GM12865 (cell line): ENCODE measurements at regions not wholly inside any gene's neighbourhood (a gene's known extent, or its start where the extent isn't known, plus 50 kb on each side); places are given as distances from the start of the nearest gene placed in this dataset.
A peak's percentile ranks its signal among the peaks of the same experiment; 100 is the strongest.

Experiments used
- DNase-seq: peaks from one replicate; pipeline ENCODE4 v3.0.0; 2010; ENCODE audit warnings: low read depth
- H3K4me3 ChIP-seq: 2 replicates; pipeline ENCODE4 v1.5.1; 2011; ENCODE audit warnings: mild to moderate bottlenecking, low read depth, low read length, control low read depth
- TF ChIP-seq, protein P1 (sequence below): IDR thresholded peaks from 2 replicates; pipeline ENCODE4 v1.5.1; 2011; ENCODE audit warnings: low read length, control low read depth, low read depth, inconsistent platforms; ENCODE audit not compliant: insufficient read depth; ENCODE audit errors: missing control alignments

DNA sequence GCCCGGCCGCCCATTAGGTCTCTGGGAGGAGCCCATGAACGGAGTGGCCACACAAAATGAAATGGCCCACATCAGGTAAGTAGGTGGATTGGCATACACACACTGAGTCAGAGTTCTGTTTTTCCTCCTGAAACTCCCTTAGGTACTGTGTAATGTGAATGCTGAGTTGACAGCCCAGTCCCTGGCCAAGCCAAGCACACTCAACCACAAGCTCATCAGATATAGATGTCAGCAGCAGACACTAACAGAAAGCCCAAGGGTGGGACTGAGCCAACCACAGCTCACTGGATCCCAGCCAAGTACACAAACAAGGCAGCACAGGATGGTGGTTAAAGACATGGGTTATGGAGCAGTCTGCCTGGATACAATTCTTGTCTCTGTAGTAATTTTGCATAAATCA lies 403.4 kb downstream of the GJA1 start:
- peak; percentile 3 for DNase-seq
- TF ChIP-seq, protein P1, sequence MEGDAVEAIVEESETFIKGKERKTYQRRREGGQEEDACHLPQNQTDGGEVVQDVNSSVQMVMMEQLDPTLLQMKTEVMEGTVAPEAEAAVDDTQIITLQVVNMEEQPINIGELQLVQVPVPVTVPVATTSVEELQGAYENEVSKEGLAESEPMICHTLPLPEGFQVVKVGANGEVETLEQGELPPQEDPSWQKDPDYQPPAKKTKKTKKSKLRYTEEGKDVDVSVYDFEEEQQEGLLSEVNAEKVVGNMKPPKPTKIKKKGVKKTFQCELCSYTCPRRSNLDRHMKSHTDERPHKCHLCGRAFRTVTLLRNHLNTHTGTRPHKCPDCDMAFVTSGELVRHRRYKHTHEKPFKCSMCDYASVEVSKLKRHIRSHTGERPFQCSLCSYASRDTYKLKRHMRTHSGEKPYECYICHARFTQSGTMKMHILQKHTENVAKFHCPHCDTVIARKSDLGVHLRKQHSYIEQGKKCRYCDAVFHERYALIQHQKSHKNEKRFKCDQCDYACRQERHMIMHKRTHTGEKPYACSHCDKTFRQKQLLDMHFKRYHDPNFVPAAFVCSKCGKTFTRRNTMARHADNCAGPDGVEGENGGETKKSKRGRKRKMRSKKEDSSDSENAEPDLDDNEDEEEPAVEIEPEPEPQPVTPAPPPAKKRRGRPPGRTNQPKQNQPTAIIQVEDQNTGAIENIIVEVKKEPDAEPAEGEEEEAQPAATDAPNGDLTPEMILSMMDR: no peak
- H3K4me3 ChIP-seq: no peak overlapping the region

DNA sequence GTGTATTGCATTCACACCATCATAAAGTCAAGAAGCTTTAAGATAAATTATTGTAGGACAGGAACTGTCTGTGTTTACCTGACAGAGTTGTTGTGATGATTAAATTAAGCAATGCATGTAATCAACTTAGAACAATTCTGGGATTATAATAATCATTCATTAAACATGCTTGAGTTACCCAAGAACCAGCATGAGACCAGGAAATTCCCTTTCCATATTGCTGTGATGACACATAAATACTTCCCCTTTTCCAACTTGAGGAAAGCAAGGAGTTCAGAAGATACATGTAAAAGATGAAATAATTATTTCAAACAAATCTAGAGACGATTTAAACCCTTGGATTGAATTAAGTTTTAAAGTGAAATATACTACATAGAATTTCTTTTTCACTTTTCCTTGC lies 404.4 kb downstream of the GJA1 start:
- TF ChIP-seq, protein P1: no peak
- H3K4me3 ChIP-seq: no peak overlapping the region
- DNase-seq: no peak

DNA sequence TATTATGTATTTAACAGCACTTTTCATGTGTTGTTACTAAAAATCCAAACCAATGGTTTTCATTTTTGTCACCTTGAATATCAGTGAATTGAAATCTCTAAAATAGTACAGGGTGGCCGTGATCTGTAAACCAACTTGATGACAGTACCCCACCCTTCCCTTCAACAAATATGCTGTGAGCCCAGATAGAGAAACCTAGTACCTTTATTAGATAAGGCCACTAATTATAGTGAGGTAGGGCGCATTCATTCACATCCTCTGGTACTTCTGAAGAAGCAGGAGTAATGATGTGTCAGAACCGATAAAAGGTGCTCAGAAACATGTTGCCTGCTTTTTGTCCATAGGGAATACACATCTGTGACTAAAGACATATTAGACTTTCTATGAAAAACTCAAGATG lies 409.5 kb downstream of the GJA1 start:
- H3K4me3 ChIP-seq: no peak overlapping the region
- no peak for DNase-seq
- TF ChIP-seq, protein P1: no peak

GRCh38 chr6:121847806-121848522 lies 412.5 kb downstream of the GJA1 start:
- no peak overlapping the region for H3K4me3 ChIP-seq
- TF ChIP-seq, protein P1: no peak
- DNase-seq: no peak

- TF ChIP-seq, protein P1: no peak
- H3K4me3 ChIP-seq: no peak overlapping the region
- DNase-seq: no peak
Observed at GRCh38 chr6:121848523-121849255, 413.2 kb downstream of the GJA1 start.

DNA sequence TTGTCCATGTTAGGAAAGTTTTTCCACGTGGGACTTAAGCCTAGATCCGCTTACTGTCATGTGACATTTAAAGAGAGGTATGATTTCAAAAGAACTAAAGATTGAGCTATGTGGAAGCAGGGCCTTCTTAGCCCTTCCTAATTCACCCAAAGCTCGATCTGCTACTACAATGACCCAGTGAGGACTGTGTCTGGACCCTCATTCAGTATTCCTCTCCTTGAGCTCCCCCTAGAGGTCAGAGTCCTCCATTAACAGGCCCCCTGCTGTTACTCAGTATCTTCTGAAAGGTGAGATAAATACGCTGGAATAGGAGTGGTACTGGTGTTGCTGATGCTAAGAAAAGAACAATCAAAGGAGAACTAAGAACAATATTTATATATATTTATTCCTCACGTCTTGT lies 414.0 kb downstream of the GJA1 start:
- DNase-seq: peak; percentile 60
- TF ChIP-seq, protein P1: peak; percentile 76
- H3K4me3 ChIP-seq: no peak overlapping the region
